Left renal pelvis (tissue), 4 donors: ENCODE measurements at regions not wholly inside any gene's neighbourhood (a gene's known extent, or its start where the extent isn't known, plus 50 kb on each side); places are given as distances from the start of the nearest gene placed in this dataset.
"Not testable (repeated sequence)": the region's sequence is repeated elsewhere in the genome, so short reads cannot be mapped to it uniquely, and the experiment has no call there.

Experiments
- DNase-seq, 4 donors: peaks; one replicate each; pipeline ENCODE4 v3.0.0-alpha.2; 2013; ENCODE audit warnings: low read depth in 4 of 4, low spot score in 3 of 4

- DNase-seq, result no peak
Observed at GRCh38 chr5:62192958-62193357, 113.0 kb upstream of the KIF2A start.

GRCh38 chr5:62196532-62196931 is 109.5 kb upstream of the KIF2A start:
- DNase-seq, result not testable (repeated sequence)

GRCh38 chr5:62197697-62198096 is 108.3 kb upstream of the KIF2A start:
- DNase-seq, result no peak

- no peak for DNase-seq
Observed at GRCh38 chr5:62198421-62198820, 107.6 kb upstream of the KIF2A start.

GRCh38 chr5:62199792-62200716 is 106.0 kb upstream of the KIF2A start:
- DNase-seq, result no peak

- DNase-seq, result no peak
Observed at GRCh38 chr5:62206150-62206829, 99.7 kb upstream of the KIF2A start.

- no peak for DNase-seq
Observed at GRCh38 chr5:62208218-62208852, 97.7 kb upstream of the KIF2A start.

GRCh38 chr5:62211405-62211804 is 94.6 kb upstream of the KIF2A start:
- DNase-seq, result no peak

GRCh38 chr5:62212648-62213047 is 93.4 kb upstream of the KIF2A start:
- no peak for DNase-seq

- no peak for DNase-seq
Observed at GRCh38 chr5:62214701-62215100, 91.3 kb upstream of the KIF2A start.

- DNase-seq, result not testable (repeated sequence)
Observed at GRCh38 chr5:62216603-62217002, 89.4 kb upstream of the KIF2A start.

- not testable (repeated sequence) for DNase-seq
Observed at GRCh38 chr5:62217095-62217494, 88.9 kb upstream of the KIF2A start.

GRCh38 chr5:62218860-62219259 is 87.1 kb upstream of the KIF2A start:
- not testable (repeated sequence) for DNase-seq

- not testable (repeated sequence) for DNase-seq
Observed at GRCh38 chr5:62221881-62222280, 84.1 kb upstream of the KIF2A start.

- DNase-seq, result not testable (repeated sequence)
Observed at GRCh38 chr5:62222305-62222704, 83.7 kb upstream of the KIF2A start.

GRCh38 chr5:62223312-62223670 is 82.7 kb upstream of the KIF2A start:
- not testable (repeated sequence) for DNase-seq

- DNase-seq, result not testable (repeated sequence)
Observed at GRCh38 chr5:62224987-62225601, 80.9 kb upstream of the KIF2A start.

GRCh38 chr5:62230876-62231388 is 75.1 kb upstream of the KIF2A start:
- not testable (repeated sequence) for DNase-seq

- DNase-seq, result no peak
Observed at GRCh38 chr5:62231576-62231975, 74.4 kb upstream of the KIF2A start.

GRCh38 chr5:62232218-62232617 is 73.8 kb upstream of the KIF2A start:
- not testable (repeated sequence) for DNase-seq
